SK-N-MC (cell line): ENCODE measurements at regions not wholly inside any gene's neighbourhood (a gene's known extent, or its start where the extent isn't known, plus 50 kb on each side); places are given as distances from the start of the nearest gene placed in this dataset.

Source experiments
- DNase-seq: peaks from one replicate; pipeline ENCODE4 v3.0.0-alpha.2; 2011; ENCODE audit warnings: low read depth, low spot score
- H3K27ac ChIP-seq: fragments of 200-600 bp; sonication (generic); 2 replicates; pipeline ENCODE4 v1.5.1; 2016; ENCODE audit warnings: mixed run types
- H3K36me3 ChIP-seq: fragments of 200-600 bp; sonication (generic); 2 replicates; pipeline ENCODE4 v1.6.1; 2017; ENCODE audit warnings: antibody characterized with exemption, low read length, mixed read lengths; ENCODE audit not compliant: insufficient read depth
- H3K4me3 ChIP-seq: fragments of 200-600 bp; sonication (generic); 2 replicates; pipeline ENCODE4 v1.5.1; 2016
- H3K9ac ChIP-seq: fragments of 200-600 bp; sonication (generic); 2 replicates; pipeline ENCODE4 v1.8.0; 2017; ENCODE audit warnings: mixed run types, mixed read lengths; ENCODE audit not compliant: insufficient read length
- H3K9me3 ChIP-seq: fragments of 200-600 bp; sonication (generic); 2 replicates; pipeline ENCODE4 v1.6.1; 2017; ENCODE audit warnings: low read depth, mild to moderate bottlenecking, antibody characterized with exemption, low read length, moderate library complexity, mixed read lengths
- EZH2 ChIP-seq: fragments of 200-600 bp; sonication (generic); IDR thresholded peaks from one replicate; pipeline ENCODE4 v1.6.1; 2017; ENCODE audit warnings: antibody characterized with exemption
- FOXP2 ChIP-seq: optimal IDR thresholded peaks from 2 replicates; pipeline ENCODE3; 2011; ENCODE audit warnings: mild to moderate bottlenecking, moderate library complexity; ENCODE audit not compliant: insufficient read depth; ENCODE audit errors: extremely low read length, control extremely low read depth
- POLR2AphosphoS5 ChIP-seq: IDR thresholded peaks from 2 replicates; pipeline ENCODE4 v1.6.1; 2012; ENCODE audit warnings: mild to moderate bottlenecking, low read depth, low read length, borderline replicate concordance

GRCh38 chr15:60195611-60196010 is 191.5 kb downstream of the FOXB1 start:
- H3K36me3 ChIP-seq: no peaks in the 10 kb centered on the region
- no peak for DNase-seq
- no peak overlapping the region for H3K27ac ChIP-seq
- no peaks in the 10 kb centered on the region for H3K9me3 ChIP-seq
- no peak for TF ChIP-seq POLR2AphosphoS5
- no peak for TF ChIP-seq EZH2
- TF ChIP-seq FOXP2: no peak
- no peak overlapping the region for H3K4me3 ChIP-seq
- H3K9ac ChIP-seq: no peak overlapping the region

GRCh38 chr15:60204131-60204885 is 193.5 kb downstream of the ANXA2 start:
- TF ChIP-seq FOXP2: no peak
- TF ChIP-seq EZH2: no peak
- TF ChIP-seq POLR2AphosphoS5: no peak
- Histone ChIP-seq H3K9me3 (no peaks in the 10 kb centered on the region), H3K36me3 (no peaks in the 10 kb centered on the region), H3K9ac (peak overlapping the region; percentile 46), H3K4me3 (peak overlapping the region; percentile 72), H3K27ac (peak overlapping the region; percentile 69)
- DNase-seq: no peak

GRCh38 chr15:60208709-60209108 is 189.1 kb downstream of the ANXA2 start:
- no peak overlapping the region for H3K9ac ChIP-seq
- no peak for DNase-seq
- H3K36me3 ChIP-seq: no peaks in the 10 kb centered on the region
- H3K27ac ChIP-seq: peak overlapping the region; percentile 68
- H3K4me3 ChIP-seq: no peak overlapping the region; the same call in 1 of the 2 replicates
- no peak for TF ChIP-seq POLR2AphosphoS5
- TF ChIP-seq EZH2: no peak
- no peak for TF ChIP-seq FOXP2
- H3K9me3 ChIP-seq: no peaks in the 10 kb centered on the region

GRCh38 chr15:60212536-60212935 is 185.2 kb downstream of the ANXA2 start:
- Histone ChIP-seq H3K36me3 (no peaks in the 10 kb centered on the region), H3K9me3 (no peaks in the 10 kb centered on the region), H3K4me3 (no peak overlapping the region), H3K27ac (no peak overlapping the region), H3K9ac (no peak overlapping the region)
- TF ChIP-seq EZH2 (no peak), FOXP2 (no peak), POLR2AphosphoS5 (no peak)
- DNase-seq: no peak

GRCh38 chr15:60213377-60214000 is 184.3 kb downstream of the ANXA2 start:
- DNase-seq: no peak
- Histone ChIP-seq H3K4me3 (no peak overlapping the region), H3K9ac (no peak overlapping the region), H3K9me3 (no peaks in the 10 kb centered on the region), H3K27ac (no peak overlapping the region), H3K36me3 (no peaks in the 10 kb centered on the region)
- TF ChIP-seq POLR2AphosphoS5: no peak
- no peak for TF ChIP-seq FOXP2
- no peak for TF ChIP-seq EZH2

- Histone ChIP-seq H3K27ac (no peak overlapping the region), H3K9me3 (no peaks in the 10 kb centered on the region), H3K36me3 (no peaks in the 10 kb centered on the region), H3K9ac (no peak overlapping the region), H3K4me3 (no peak overlapping the region)
- no peak for DNase-seq
- no peak for TF ChIP-seq EZH2
- no peak for TF ChIP-seq FOXP2
- no peak for TF ChIP-seq POLR2AphosphoS5
These were observed 183.6 kb downstream of the ANXA2 start for GRCh38 chr15:60214201-60214600.

- no peak overlapping the region for H3K27ac ChIP-seq
- H3K4me3 ChIP-seq: no peak overlapping the region
- no peak for TF ChIP-seq EZH2
- TF ChIP-seq FOXP2: no peak
- TF ChIP-seq POLR2AphosphoS5: no peak
- DNase-seq: no peak
- no peak overlapping the region for H3K9ac ChIP-seq
- H3K9me3 ChIP-seq: no peaks in the 10 kb centered on the region
- no peaks in the 10 kb centered on the region for H3K36me3 ChIP-seq
These were observed 182.4 kb downstream of the ANXA2 start for GRCh38 chr15:60215225-60215963.

GRCh38 chr15:60217161-60217560 is 180.6 kb downstream of the ANXA2 start:
- Histone ChIP-seq H3K9me3 (no peaks in the 10 kb centered on the region), H3K4me3 (no peak overlapping the region), H3K27ac (no peak overlapping the region), H3K36me3 (no peaks in the 10 kb centered on the region), H3K9ac (no peak overlapping the region)
- DNase-seq: no peak
- TF ChIP-seq POLR2AphosphoS5 (no peak), FOXP2 (no peak), EZH2 (no peak)

GRCh38 chr15:60218256-60218655 is 179.5 kb downstream of the ANXA2 start:
- no peak for DNase-seq
- no peak overlapping the region for H3K4me3 ChIP-seq
- H3K36me3 ChIP-seq: no peaks in the 10 kb centered on the region
- H3K9me3 ChIP-seq: no peaks in the 10 kb centered on the region
- H3K27ac ChIP-seq: no peak overlapping the region
- no peak overlapping the region for H3K9ac ChIP-seq
- TF ChIP-seq POLR2AphosphoS5 (no peak), FOXP2 (no peak), EZH2 (no peak)
